GM18511 (cell line): ENCODE measurements at regions not wholly inside any gene's neighbourhood (a gene's known extent, or its start where the extent isn't known, plus 50 kb on each side); places are given as distances from the start of the nearest gene placed in this dataset.
"Not testable (repeated sequence)": the region's sequence is repeated elsewhere in the genome, so short reads cannot be mapped to it uniquely, and the experiment has no call there.

ENCODE experiments used
- ATAC-seq: cut with Tn5 transposase; IDR thresholded peaks from one replicate; pipeline ENCODE4 v1.9.1; 2021; ENCODE audit warnings: mild to moderate bottlenecking, moderate library complexity; ENCODE audit not compliant: unreplicated experiment

DNA sequence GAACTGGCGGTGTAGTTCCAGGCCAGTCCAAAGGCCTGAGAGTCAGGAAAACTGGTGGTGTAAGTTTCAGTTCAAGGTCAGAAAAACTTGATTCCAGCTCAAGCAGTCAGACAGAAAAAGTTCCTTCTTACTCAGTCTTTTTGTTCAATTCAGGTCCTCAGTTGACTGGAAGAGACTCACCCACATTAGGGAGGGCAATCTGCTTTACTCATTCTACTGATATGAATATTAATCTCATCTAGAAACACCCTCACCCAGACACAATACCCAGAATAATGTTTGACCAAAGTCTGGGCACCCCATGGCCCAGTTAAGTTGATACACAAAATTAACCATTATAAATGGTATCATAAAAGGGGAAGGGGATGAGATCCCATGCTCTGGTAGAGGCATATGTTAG lies 50.1 kb upstream of the LTA4H start:
- ATAC-seq, result no peak

DNA sequence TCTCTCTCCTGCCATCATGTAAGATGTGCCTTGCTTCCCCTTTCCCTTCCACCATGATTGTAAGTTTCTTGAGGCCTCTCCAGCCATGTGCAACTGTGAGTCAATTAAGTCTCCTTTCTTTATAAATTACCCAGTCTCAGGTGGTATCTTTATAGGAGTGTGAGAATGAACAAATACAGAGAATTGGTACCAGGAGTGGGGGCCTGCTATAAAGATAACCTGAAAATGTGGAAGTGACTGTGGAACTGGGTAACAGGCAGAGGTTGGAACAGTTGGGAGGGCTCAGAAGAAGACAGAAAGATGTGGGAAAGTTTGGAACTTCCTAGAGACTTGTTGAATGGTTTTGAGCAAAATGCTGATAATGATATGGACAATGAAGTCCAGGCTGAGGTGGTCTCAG lies 50.8 kb upstream of the LTA4H start:
- ATAC-seq, result not testable (repeated sequence)

DNA sequence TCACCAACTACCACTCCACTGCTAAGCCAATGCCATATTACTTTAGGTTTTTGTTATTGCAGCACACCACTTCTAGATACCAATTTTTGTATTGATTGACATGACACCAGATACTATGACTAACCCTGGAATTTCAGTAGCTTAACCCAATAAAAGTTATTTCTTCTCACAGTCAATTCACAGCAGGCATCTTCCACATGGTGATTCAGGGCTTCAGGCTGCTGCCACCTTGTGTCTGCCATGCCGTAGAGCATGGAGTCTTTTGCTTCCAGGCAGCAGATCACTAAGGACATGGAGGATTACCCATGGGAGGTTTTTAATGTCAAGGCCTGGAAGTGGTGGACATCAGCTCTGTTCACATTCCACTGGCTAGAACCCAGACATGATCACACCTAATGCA lies 56.4 kb upstream of the LTA4H start:
- ATAC-seq, result no peak

DNA sequence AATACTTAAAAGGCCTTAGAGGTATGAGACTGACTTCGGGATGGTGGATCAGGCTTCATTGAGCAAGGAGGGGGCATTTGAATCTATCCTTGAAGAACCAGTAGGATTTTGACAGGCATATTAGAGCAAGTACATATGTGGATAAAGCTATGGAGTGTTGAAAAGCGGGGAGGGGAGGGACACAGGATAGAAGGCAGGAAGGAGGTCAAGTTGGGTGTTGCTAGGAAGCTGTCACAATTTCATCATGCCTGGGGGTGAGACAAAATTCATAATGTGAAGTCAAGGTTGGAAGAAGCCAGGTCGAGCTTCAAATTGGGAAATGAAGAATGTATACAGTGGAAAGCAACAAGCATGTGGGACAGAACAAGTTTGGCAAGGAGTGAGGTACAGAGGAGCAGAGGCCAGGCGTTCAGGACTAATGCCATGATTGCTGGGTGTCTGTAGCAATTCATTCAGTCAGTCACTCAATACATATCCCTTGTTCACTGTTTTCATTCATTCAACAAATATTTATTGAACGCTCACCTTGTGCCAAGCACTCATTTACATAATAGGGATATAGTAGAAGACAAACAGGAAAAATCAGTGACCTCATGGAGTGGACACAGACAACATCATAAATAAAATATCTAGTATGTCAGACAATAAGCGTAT lies 58.3 kb upstream of the LTA4H start:
- ATAC-seq, result no peak

DNA sequence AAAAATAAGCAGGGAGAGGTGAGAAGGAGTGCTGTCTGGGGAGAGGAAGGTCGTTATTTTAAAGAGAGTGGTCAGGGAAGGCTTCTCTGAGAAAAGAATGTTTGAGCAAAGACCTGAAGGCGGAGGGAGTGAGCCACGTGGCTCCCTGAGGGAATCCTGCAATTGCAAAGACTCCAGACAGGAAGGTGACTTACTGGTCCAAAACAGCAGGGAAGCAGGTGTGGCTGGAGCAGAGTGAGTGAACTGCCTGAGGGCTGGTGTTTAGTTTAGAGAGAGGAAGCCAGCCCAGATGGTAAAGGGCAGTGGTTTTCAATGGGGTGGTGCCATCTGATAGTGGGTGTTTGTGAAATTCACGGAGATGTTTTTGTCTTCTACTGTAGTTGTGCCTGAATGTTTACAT lies 58.8 kb upstream of the LTA4H start:
- ATAC-seq, result no peak

DNA sequence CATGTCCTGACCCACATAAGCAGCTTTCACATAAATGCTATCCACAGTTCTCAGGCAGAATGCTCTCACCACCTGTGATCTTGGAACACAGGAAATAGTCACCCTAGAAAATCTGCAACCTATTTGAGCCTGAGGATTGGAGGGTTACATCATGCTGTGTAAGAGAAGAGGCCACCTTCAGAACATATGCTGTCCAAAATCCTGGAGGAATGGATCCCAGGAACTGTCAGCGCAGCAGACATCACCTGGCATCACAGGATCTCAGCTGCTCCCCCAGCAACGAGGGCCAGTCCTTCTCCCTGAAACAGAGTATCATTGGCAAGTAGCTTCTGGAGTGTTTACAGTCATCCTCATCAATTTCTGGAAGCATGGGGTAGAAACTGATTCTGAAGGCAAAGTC lies 63.2 kb upstream of the LTA4H start:
- no peak for ATAC-seq

DNA sequence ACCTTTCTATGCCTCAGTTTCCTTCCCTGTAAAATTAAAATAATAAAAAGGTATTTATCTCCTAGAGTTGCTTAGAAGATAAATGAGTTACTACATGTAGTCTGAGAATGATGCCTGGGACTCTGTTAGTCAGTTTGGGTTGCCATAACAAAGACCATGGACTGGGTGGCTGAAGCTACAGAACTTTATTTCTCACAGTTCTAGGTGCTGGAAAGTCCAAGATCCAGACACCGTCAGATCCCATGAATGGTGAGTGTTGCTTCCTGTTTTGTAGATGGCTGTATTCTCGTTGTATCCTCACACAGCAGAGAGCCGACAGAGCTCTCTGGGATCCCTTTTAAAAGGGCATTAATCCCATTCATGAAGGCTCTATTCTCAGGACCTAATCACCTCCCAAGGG lies 64.0 kb upstream of the LTA4H start:
- ATAC-seq, result no peak

DNA sequence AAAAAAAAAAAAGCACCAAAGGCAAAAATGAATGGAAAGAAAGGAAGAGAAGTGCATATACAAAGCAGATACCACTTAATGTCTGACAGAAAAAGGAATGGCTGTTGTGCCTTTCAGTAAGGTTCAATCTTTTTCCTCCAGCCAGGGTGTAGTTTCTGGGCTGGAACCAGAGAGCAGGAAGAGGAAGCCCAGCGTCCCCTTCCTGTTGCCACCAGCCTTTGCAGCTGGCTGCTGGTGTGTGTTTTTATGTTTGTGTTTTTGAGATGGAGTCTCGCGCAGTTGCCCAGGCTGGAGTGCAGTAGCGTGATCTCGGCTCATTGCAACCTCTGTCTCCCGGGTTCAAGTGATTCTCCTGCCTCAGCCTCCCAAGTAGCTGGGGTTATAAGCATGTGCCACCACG lies 64.6 kb upstream of the LTA4H start:
- ATAC-seq, result no peak

DNA sequence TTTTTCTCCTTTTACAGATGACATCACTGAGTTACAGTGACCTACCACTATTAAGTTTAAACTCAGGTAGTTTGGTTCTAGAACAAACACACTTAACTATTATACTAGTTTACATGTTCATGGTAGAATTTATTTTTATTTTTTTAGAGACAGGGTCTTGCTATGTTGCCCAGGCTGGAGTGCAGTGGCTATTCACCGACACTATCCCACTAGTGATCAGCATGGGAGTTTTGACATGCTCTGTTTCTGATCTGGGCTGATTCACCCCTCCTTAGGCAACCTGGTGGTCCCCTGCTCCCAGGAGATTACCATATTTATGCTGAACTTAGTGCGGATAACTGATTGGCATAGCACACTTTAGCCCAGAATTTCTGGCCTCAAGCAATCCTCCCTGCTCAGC lies 66.4 kb upstream of the LTA4H start:
- ATAC-seq, result no peak

DNA sequence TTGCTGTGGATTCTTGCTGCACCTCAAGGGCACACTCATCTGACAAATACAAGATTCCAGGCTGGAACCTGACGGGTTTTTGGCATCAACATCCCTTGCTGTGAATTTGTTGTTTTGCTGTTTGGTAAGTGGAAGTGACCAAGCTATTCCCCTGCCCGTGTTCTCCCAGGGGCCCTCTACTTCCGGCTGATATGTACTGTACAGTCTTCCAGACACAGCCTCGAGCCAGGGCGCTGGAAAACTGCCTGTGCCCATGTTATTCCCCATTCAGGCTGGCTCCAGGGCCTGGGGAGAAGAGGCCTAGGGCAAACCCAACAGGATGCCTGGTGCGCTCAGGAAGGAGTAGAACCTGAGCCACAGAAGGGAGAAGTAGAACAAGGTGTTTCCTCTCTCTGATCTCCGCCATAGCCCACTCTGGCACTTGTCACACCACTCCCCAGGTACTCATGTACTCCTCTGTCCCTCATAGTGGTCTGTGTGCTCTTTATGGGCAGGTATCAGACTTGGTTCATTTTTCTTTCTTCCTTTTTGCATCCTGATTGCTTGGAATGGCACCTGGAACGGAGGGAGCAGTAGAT lies 67.8 kb upstream of the LTA4H start:
- ATAC-seq, result no peak

DNA sequence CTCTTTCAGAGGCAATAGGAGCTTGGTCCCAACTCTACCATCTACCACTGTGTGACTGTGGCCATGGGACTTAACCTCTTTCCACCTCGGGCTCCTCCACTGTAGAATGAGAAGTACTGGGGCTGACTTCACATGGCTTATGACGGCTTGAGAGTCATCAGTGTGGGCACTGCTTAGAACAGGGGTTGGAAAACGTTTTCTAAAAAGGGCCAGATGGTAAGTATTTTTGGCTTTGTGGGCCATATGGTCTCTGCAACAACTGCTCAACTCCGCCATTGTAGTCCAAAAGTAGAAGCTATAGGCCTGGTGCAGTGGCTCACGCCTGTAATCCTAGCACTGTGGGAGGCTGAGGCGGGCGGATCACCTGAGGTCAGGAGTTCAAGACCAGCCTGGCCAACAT lies 69.2 kb upstream of the LTA4H start:
- no peak for ATAC-seq

DNA sequence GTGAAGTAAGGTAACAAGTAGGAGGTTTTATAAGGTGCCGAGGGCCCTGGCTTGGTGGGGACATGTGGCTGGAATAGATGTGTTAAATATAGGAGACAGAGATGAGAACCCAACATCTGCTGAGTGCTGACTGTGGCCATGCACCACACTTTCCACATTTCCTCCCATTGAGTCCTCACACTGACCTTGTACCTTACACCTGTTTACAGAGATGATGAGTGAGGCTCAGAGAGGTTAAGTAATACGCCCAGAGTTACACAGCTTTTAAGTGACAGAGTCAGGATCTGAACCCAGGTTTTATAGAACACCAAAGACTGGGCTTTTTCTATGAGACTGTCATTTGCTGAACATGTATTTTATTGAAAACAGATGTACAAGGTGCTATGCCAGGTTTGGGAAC lies 70.8 kb upstream of the LTA4H start:
- ATAC-seq, result no peak

DNA sequence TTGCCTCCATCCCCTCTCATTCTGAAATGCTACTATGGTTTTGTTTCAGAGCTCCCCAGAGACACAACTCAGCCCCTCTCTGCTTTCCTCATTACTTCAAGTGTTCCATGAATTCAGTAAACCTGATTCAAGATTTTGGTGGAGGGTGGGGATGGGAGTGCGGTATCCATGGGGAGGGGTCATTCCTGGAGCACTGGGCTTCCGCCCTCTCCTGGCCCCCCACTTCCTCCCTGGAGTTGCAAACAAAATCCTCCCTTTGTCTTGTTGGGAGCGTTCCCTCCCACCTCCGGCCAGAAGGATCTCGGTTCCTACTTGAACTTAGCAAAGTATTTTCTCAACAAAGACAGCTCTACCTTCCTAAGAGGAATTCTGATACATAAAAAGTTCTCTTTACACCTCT lies 71.8 kb upstream of the LTA4H start:
- ATAC-seq, result no peak

DNA sequence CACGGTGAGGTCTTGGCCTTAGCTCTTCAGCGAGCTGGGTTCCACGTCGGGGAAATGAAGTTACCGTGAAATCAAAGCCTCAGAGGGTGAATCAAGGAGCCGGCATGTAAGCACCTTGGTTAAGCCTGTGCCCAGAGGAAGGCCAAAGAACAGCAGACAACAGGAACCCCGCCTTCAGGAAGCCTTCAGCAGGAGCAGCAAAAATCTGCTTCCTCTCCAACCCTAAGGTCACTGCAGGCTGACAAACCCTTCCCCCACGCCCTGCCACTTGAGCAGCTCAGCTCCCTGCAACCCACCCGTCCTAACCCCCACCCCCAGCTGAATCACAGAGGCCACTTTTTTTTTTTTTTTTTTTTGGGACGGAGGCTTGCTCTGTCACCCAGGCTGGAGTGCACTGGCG lies 72.9 kb upstream of the LTA4H start:
- no peak for ATAC-seq

DNA sequence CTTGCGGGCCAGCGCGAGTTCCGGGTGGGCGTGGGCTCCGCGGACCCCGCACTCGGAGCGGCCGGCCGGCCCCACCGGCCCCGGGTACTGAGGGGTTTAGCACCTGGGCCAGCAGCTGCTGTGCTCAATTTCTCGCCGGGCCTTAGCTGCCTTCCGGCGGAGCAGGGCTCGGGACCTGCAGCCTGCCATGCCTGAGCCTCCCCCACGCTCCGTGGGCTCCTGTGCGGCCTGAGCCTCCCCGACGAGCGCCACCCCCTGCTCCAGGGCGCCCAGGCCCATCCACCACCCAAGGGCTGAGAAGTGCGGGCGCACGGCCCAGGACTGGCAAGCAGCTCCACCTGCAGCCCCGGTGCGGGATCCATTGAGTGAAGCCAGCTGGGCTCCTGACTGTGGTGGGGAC lies 73.6 kb upstream of the LTA4H start:
- not testable (repeated sequence) for ATAC-seq

DNA sequence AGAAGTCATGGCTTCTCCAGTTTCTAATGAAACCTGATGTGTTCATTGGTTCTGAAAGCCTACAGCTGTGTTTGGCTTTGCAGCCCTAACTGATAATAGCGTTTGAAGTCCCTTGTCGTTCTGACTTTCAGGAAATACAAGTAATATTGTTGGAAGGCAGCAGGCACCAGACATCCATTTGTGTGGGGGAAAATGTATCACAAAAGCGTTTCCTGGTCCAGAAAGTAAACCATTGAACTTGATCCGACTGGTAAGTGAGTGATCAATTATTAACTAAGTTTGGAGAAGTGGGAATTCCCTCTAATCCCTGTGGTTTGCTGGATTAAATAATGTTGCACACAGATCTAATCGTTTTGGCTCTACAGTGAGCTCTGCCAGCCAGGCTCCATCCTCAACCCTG lies 77.3 kb upstream of the LTA4H start:
- no peak for ATAC-seq

DNA sequence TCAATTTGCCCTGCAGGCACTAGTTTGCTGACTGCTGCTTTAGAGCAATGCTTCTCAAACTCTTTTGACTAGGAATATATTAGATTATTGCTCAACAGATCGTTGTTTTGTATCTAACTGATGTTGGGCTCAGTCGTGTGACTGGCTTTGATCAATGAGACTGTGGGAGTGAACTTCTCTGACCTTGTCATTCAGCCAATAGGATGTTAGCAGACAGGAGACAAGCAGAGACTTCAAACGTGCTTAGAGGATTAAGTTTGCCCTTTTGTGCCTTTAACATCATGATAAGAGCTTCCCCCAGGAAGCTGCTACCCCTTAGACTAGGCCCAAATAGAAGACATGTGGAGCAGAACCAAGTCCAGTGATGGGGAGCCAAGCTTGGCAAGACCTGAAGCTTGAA lies 76.7 kb upstream of the ELK3 start:
- no peak for ATAC-seq

DNA sequence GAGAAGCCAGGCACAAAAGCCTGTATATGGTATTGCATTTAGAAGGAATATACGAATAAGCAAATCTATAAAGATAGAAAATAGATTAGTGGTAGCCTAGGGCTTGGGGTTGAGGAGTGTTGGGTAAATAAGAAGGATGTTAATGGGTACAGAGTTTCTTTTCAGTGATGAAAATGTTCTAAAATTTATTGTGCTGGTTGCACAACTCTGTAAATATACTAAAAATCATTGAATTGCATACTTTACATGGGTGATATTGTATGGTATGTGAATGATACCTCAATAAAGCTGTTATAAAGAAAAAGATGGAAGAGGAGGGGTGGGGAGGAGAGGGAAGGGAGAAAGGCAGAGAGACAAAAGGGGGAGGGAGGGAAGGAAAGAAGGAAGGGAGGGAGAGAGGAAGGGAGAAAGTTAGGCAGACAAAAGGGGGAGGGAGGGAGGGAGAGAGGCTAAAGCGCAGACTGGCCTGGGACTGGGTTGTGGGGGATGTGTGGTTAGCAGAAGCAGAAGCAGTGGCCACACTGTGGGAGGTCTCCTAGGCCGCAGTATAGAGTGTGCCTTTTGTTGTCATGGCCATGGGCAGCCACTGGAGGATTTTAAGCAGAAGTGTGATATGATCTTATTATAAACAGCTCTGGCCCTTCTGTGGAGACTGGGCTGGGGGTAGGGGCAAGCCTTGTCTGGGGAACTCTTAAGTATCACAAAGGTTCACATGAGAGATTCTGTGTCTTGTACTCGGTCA lies 73.6 kb upstream of the ELK3 start:
- peak; percentile 85 for ATAC-seq

DNA sequence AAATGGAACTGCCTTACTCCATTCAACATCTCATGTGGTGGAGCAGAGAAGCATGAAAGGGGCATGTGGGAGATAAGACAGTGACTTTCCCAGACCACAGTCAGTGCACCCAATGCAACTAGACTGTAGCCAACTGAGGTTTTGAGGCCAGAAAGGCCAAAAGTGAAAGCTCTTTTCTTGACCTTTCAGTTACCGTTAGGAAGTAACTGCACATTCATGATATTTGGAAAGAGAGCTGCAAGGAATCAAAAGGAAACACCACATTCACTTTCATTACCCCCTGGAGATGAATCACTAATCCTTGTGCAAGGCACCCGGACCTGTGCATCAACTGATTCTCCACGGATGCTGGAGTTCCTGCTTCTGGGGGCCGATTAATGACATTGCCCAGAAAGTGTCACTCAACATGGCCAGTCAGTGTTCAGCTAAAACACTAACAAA lies 72.9 kb upstream of the ELK3 start:
- ATAC-seq, result peak; percentile 76

DNA sequence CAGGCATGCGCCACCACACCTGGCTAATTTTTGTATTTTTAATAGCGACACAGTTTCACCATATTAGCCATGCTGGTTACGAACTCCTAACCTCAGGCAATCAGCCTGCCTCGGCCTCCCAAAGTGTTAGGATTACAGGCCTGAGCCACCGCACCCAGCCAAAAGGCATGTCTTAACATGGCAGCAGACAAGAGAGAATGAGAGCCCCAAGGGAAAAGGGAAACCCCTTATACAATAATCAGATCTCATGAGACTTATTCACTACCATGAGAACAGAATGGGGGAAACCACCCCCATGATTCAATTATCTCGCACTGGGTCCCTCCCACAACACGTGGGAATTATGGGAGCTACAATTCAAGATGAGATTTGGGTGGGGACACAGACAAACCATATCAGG lies 65.9 kb upstream of the ELK3 start:
- not testable (repeated sequence) for ATAC-seq

DNA sequence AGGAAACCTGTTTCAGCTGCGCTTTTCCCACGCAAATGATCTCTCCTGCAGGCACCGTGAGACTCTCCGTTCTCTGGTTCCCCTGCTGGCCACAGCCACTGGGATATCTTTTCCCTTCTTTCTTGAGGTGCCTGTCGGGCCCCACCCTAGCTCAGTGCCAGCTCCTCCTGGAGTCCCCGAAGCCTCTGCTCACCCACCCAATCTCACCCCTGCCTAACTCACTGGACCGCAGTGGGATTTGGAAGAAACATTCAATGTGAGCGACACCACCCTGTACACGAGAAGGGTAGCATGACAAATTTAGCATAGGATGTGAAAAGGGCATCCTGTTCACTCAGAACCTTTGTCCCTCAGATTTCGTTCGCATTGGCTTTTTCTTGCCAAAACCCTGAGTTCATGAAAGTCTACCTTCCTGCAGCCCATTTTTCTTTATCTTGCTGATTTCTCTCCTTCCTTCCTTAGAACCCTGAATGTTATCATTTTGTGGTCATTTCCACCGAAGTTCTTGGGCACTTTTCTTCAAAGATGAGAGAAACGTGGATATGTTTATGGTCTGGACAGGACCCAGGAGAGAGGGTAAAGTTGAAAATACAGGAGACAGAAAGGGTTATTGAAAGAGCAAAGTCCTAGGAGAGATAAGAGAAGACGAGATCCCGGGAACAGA lies 63.6 kb upstream of the ELK3 start:
- no peak for ATAC-seq

DNA sequence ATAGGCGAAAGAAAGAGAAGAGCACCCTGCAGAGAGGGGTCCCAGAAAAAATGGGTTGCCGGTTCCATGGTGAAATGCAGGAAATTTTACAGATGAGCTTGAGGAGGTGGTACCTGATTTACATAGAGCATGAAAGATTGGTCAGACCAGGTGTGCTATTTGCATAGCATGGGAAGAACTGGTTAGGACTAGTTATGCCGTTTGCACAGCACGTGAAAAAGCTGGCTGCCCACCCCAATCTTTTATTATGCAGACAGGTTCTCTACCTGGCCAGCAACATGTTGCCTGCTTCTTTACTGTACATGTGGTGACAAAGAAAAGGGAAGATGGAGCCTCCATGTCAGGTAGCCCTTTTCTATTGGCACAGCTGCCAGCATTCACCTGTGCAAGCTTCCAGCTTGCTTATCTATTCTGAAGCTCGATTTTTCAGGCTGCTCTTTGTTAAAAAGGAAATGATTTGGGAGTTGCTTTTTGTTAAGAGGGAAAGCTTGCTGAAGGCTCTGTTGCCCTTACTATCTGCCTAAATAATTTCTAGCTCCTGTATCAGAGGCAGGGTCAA lies 62.9 kb upstream of the ELK3 start:
- ATAC-seq, result no peak
